ENCODE measurements at regions not wholly inside any gene's neighbourhood (a gene's known extent, or its start where the extent isn't known, plus 50 kb on each side); places are given as distances from the start of the nearest gene placed in this dataset.

DNA sequence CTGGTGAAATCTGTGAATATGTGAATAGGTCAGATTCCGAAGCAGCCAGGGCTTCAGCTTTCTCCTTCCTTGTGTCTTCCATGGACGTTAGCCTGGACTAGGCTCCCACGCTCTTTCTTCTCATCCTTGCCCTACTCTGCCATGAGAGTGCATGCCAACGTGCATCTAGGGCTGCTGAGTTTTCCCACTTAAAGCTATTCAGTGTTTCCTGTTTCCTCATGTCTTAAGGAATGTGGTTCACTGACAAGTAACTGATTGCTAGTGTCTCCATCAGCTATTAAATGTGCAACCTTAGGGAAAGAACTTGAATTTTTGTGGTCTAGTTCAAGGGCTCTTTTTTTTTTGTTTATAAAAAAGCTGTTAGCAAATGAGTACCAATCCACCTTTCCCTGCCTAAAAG lies 642.3 kb upstream of the LINC00305 start:
- no peaks in the 10 kb centered on the region for H4K20me1 ChIP-seq (ENCODE audit: insufficient read depth)
- H3K4me2 ChIP-seq, result no peak overlapping the region
- no peaks in the 10 kb centered on the region for H3K27me3 ChIP-seq (ENCODE audit: insufficient read depth, low read depth)
- H3K9me2 ChIP-seq (ENCODE audit: insufficient read depth), result no peaks in the 10 kb centered on the region
- no peak for DNase-seq
- no peaks in the 10 kb centered on the region for H3K36me3 ChIP-seq (ENCODE audit: low read depth)
- H3K9me3 ChIP-seq (ENCODE audit: insufficient read depth, low read depth), result no peaks in the 10 kb centered on the region
- H3K27ac ChIP-seq, result no peak overlapping the region
- no peaks in the 10 kb centered on the region for H3K79me2 ChIP-seq (ENCODE audit: low read depth)
- no peaks in the 10 kb centered on the region for H3K4me1 ChIP-seq (replicated peaks; ENCODE audit: insufficient read depth)
- ChIA-PET POLR2A (ENCODE audit: unreplicated experiment) (no interaction called here), CTCF (no interaction called here)
- no peak for TF ChIP-seq EZH2 (IDR thresholded peaks at IDR 0.05; ENCODE audit: low read depth)
- TF ChIP-seq, protein P1, sequence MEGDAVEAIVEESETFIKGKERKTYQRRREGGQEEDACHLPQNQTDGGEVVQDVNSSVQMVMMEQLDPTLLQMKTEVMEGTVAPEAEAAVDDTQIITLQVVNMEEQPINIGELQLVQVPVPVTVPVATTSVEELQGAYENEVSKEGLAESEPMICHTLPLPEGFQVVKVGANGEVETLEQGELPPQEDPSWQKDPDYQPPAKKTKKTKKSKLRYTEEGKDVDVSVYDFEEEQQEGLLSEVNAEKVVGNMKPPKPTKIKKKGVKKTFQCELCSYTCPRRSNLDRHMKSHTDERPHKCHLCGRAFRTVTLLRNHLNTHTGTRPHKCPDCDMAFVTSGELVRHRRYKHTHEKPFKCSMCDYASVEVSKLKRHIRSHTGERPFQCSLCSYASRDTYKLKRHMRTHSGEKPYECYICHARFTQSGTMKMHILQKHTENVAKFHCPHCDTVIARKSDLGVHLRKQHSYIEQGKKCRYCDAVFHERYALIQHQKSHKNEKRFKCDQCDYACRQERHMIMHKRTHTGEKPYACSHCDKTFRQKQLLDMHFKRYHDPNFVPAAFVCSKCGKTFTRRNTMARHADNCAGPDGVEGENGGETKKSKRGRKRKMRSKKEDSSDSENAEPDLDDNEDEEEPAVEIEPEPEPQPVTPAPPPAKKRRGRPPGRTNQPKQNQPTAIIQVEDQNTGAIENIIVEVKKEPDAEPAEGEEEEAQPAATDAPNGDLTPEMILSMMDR (conservative IDR thresholded peaks at IDR 0.05), result no peak
- H2AFZ ChIP-seq, result no peak overlapping the region
- H3F3A ChIP-seq (ENCODE audit: insufficient read depth, low read depth), result no peaks in the 10 kb centered on the region
- no TSS peak for BruUV-seq (replicated peaks)
- intact Hi-C loops (cut with micrococcal nuclease; ENCODE audit: unreplicated experiment), result no loop called here
- no peak overlapping the region for H3K4me3 ChIP-seq

DNA sequence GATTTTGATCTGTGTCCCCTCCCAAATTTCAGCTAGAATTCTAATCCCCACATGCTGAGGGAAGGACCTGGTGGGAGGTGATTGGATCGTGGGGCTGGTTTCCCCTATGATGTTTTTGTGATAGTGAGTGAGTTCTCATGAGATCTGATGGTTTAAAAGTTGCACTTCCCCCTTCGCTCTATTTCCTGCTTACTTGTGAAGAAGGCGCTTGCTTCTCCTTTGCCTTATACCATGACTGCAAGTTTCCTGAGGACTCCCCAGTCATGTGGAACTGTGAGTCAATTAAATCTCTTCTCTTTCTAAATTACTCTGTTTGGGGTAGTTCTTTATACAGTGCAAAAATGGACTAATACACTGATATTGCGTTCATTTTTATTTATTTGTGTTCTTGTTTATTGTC lies 636.8 kb upstream of the LINC00305 start:
- intact Hi-C loops (cut with micrococcal nuclease; ENCODE audit: unreplicated experiment), result no loop called here
- Histone ChIP-seq H3K27me3 (ENCODE audit: insufficient read depth, low read depth) (no peaks in the 10 kb centered on the region), H3K27ac (no peak overlapping the region), H2AFZ (no peak overlapping the region), H3F3A (ENCODE audit: insufficient read depth, low read depth) (no peaks in the 10 kb centered on the region), H3K79me2 (ENCODE audit: low read depth) (no peaks in the 10 kb centered on the region), H3K9me2 (ENCODE audit: insufficient read depth) (no peaks in the 10 kb centered on the region), H4K20me1 (ENCODE audit: insufficient read depth) (no peaks in the 10 kb centered on the region), H3K36me3 (ENCODE audit: low read depth) (no peaks in the 10 kb centered on the region), H3K9me3 (ENCODE audit: insufficient read depth, low read depth) (no peaks in the 10 kb centered on the region), H3K4me1 (replicated peaks; ENCODE audit: insufficient read depth) (no peaks in the 10 kb centered on the region), H3K4me2 (no peak overlapping the region), H3K4me3 (no peak overlapping the region)
- POLR2A ChIA-PET (ENCODE audit: unreplicated experiment), result no interaction called here
- CTCF ChIA-PET, result no interaction called here
- DNase-seq, result no peak
- BruUV-seq (replicated peaks), result no TSS peak
- TF ChIP-seq, protein P1 (conservative IDR thresholded peaks at IDR 0.05), result no peak
- TF ChIP-seq EZH2 (IDR thresholded peaks at IDR 0.05; ENCODE audit: low read depth), result no peak

DNA sequence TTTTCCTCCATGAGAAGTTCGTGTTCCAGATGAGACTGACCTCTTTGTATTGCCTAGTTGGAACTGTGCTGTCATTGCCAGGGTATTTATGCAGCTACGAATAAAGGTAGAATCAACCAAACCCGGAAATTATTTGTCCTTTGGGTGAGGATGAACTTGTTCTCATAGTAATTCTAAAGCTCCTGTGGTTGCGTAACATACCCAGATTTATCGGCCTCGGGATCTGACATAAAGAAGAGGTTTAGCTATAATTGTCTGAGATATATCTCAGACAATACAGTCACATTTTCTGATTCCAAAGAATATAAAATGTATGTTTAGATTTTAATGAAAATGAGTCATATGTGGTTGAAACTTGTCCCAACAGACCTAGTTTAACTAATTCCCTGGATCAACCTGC lies 628.7 kb upstream of the LINC00305 start:
- CTCF ChIA-PET, result no interaction called here
- Histone ChIP-seq H3K79me2 (ENCODE audit: low read depth) (no peaks in the 10 kb centered on the region), H2AFZ (0 out of 2 replicates have a peak overlapping the region, but pooled peaks have one; percentile 32), H3K4me2 (peak overlapping the region; percentile 35), H3K36me3 (ENCODE audit: low read depth) (no peaks in the 10 kb centered on the region), H3K4me3 (no peak overlapping the region), H3K27ac (no peak overlapping the region), H4K20me1 (ENCODE audit: insufficient read depth) (no peaks in the 10 kb centered on the region), H3F3A (ENCODE audit: insufficient read depth, low read depth) (no peaks in the 10 kb centered on the region), H3K27me3 (ENCODE audit: insufficient read depth, low read depth) (no peaks in the 10 kb centered on the region), H3K4me1 (replicated peaks; ENCODE audit: insufficient read depth) (no peaks in the 10 kb centered on the region), H3K9me2 (ENCODE audit: insufficient read depth) (no peaks in the 10 kb centered on the region), H3K9me3 (ENCODE audit: insufficient read depth, low read depth) (no peaks in the 10 kb centered on the region)
- POLR2A ChIA-PET (ENCODE audit: unreplicated experiment), result no interaction called here
- no peak for TF ChIP-seq EZH2 (IDR thresholded peaks at IDR 0.05; ENCODE audit: low read depth)
- TF ChIP-seq, protein P1 (conservative IDR thresholded peaks at IDR 0.05), result no peak
- no TSS peak for BruUV-seq (replicated peaks)
- DNase-seq, result no peak
- intact Hi-C loops (cut with micrococcal nuclease; ENCODE audit: unreplicated experiment), result no loop called here

All from PC-9 (cell line).